ENCODE measurements at regions not wholly inside any gene's neighbourhood (a gene's known extent, or its start where the extent isn't known, plus 50 kb on each side); places are given as distances from the start of the nearest gene placed in this dataset.

- in situ Hi-C loops (cut with MboI; ENCODE audit: low sequenced_read_pairs), result no loop called here
These were observed 56.3 kb upstream of the GRK3 start for GRCh38 chr22:25508161-25508560.

- in situ Hi-C loops (cut with MboI; ENCODE audit: low sequenced_read_pairs), result no loop called here
These were observed 55.6 kb upstream of the GRK3 start for GRCh38 chr22:25508761-25509321.

GRCh38 chr22:25509374-25509791 is 55.1 kb upstream of the GRK3 start:
- in situ Hi-C loops (cut with MboI; ENCODE audit: low sequenced_read_pairs), result no loop called here

GRCh38 chr22:25510876-25511275 is 53.6 kb upstream of the GRK3 start:
- in situ Hi-C loops (cut with MboI; ENCODE audit: low sequenced_read_pairs), result no loop called here

DNA sequence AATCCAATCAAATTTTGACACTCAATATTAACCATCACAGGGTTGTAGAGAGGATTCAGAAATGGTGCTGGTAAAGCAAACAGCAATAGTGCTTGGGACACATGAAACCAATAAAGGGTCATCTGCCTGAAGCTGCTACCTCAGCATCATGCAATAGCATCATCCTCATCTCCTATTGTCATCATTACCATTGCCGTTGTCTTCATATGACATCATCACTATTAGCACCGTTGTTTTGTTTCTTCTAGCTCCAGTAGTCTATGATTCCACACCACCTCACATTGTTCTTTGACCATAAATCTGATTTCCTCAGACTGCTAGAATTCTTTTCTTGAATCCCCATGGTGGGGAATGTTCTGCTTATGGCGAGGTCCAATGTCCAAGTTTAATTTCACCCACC is 52.8 kb upstream of the GRK3 start:
- in situ Hi-C loops (cut with MboI; ENCODE audit: low sequenced_read_pairs), result no loop called here

DNA sequence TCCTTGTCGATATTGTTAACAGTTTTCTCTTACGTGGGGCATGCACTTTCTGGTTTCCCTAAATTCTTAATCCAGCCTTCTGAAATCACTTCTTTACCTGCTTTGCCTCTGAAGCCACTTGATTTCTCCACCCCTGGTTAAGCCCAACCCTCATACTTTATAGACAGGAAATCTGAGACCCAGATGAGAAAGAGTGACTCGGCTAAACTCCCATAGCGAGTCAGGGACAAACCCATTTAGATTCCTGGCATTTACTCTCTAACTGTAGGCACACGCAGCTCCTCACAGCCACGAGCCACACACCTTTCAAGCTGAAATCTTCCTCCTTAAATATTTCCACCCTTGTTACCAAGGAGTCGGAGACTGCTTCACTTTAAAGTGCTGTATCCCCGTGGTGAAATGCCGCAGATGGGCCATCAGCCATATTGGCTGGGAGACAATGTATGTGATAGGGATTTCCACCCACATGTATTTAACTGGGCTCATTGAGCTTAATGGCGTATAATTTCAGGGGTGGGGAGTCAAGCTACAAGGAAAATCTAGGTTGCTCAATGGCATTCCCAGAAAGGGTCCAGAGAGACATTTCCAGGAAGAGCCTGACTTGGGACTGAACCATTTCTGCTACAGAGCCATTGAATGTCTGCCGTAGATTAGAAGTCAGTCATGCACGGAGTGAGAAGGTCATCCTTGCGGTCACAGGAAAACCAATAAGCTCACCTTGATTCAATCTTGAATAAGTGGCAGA is 49.9 kb upstream of the GRK3 start:
- in situ Hi-C loops (cut with MboI; ENCODE audit: low sequenced_read_pairs), result no loop called here
